ENCODE measurements at regions not wholly inside any gene's neighbourhood (a gene's known extent, or its start where the extent isn't known, plus 50 kb on each side); places are given as distances from the start of the nearest gene placed in this dataset.

DNA sequence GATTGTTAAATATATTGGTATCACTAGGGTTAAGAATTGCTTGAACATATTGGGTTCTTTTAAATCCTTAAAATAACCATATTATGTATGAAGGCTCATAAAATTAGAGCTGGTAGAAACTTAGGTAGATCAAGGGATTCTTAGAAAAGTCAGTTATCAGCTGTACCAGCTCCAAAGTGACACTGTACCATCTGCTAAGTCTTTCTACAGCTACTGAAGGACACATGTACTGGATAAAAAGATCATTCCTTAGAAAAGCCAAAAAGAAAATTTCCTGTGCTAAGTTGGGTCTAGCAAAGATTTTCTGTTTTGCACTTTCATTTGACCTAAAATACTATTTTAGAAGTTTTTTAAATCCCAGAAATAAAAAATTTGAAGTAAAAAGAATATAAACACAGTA lies 130.4 kb downstream of the CD164 start:
- TF ChIP-seq CTCF (IDR thresholded peaks at IDR 0.05; ENCODE audit: extremely low read depth in 1 of 2, insufficient read depth in 1 of 2, low read depth in 1 of 2, low read length in 2 of 2), result no peak
- TF ChIP-seq POLR2A (IDR thresholded peaks at IDR 0.05; ENCODE audit: low read depth, low read length), result no peak
- no peak for TF ChIP-seq FOS (IDR thresholded peaks at IDR 0.05; ENCODE audit: borderline replicate concordance, insufficient read depth, low read length)
- no peak for TF ChIP-seq POLR2AphosphoS5 (IDR thresholded peaks at IDR 0.05; ENCODE audit: insufficient read depth, low read depth, low read length)
- no peak for TF ChIP-seq JUN (IDR thresholded peaks at IDR 0.05; ENCODE audit: borderline replicate concordance, insufficient read depth, insufficient read length, low read depth)
- no peak for TF ChIP-seq EZH2 (IDR thresholded peaks at IDR 0.05; ENCODE audit: borderline replicate concordance, low read depth, low read length, severe bottlenecking)
- TF ChIP-seq, protein P1, sequence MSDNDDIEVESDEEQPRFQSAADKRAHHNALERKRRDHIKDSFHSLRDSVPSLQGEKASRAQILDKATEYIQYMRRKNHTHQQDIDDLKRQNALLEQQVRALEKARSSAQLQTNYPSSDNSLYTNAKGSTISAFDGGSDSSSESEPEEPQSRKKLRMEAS (IDR thresholded peaks at IDR 0.05; ENCODE audit: insufficient read depth, insufficient read length), result no peak
- no peak for TF ChIP-seq GATA2 (IDR thresholded peaks at IDR 0.05; ENCODE audit: insufficient read depth, insufficient read length, low read depth, low read length)
- no peak for TF ChIP-seq MYC (IDR thresholded peaks at IDR 0.05; ENCODE audit: low read depth, low read length)
